SK-MEL-5 (cell line): ENCODE measurements at regions not wholly inside any gene's neighbourhood (a gene's known extent, or its start where the extent isn't known, plus 50 kb on each side); places are given as distances from the start of the nearest gene placed in this dataset.
A peak's percentile ranks its signal among the peaks of the same experiment; 100 is the strongest.

Experiments used
- DNase-seq: peaks from one replicate; pipeline ENCODE4 v3.0.0-alpha.2; 2016; ENCODE audit warnings: low read depth, low spot score
- in situ Hi-C: cut with HindIII; loops from 2 replicates; pipeline ENCODE4 v1.10.0; 2016; ENCODE audit warnings: low sequenced_read_pairs, high pct_unique_total_duplicates, low pct_unique_long_range_greater_than_20kb

- no peak for DNase-seq
- in situ Hi-C loops: no loop called here
Observed at GRCh38 chr16:77581706-77582105, 140.6 kb upstream of the NUDT7 start.

- peak; percentile 59 for DNase-seq
- in situ Hi-C loops: no loop called here
Observed at GRCh38 chr16:77584205-77584859, 138.0 kb upstream of the NUDT7 start.

GRCh38 chr16:77585379-77586251 lies 136.7 kb upstream of the NUDT7 start:
- in situ Hi-C loops: no loop called here

DNA sequence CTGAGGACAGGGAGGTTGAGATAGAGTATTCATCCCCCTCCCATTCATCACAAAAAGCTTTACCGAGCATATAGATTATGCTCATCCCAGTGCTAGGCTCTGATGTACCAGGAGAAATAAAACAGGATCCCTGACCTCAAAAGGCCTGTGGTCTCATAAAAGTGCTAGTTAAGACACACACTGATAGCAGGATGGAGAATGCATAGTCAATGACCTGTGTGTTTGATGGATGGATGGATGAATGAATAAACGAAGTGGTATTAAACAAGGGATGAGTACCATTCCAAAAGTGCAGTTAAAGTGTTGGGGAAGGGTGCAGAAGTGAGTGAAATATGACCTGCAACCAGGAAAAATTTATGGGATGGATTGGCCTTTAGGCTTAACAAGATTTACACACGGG lies 133.9 kb upstream of the NUDT7 start:
- in situ Hi-C loops: no loop called here
- DNase-seq: no peak

More at GRCh38 chr16:77585379-77586251, 136.7 kb upstream of the NUDT7 start:
- DNase-seq: no peak

GRCh38 chr16:77589071-77589765 lies 133.1 kb upstream of the NUDT7 start:
- DNase-seq: no peak
- in situ Hi-C loops: no loop called here

DNA sequence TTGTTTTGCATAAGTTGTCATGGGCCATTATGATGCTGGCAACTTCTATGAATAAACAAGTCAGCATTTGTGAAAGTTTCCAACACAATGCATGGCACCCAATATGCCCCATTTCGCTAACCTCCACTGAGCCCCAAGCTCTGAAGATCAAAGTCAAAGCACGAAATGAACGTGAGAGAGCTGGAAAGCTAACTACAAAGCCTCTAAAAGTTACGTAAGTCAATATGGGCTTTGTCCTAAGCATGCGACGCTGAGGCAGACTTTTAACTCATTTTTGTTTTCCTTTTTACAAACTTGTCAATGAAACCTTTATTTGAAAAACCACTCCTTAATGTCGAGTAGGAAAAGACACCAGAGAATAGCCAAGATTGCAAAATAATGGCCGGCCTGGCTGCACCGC lies 131.6 kb upstream of the NUDT7 start:
- DNase-seq: no peak
- in situ Hi-C loops: no loop called here

- in situ Hi-C loops: no loop called here
- DNase-seq: no peak
Observed at GRCh38 chr16:77591347-77591746, 131.0 kb upstream of the NUDT7 start.

DNA sequence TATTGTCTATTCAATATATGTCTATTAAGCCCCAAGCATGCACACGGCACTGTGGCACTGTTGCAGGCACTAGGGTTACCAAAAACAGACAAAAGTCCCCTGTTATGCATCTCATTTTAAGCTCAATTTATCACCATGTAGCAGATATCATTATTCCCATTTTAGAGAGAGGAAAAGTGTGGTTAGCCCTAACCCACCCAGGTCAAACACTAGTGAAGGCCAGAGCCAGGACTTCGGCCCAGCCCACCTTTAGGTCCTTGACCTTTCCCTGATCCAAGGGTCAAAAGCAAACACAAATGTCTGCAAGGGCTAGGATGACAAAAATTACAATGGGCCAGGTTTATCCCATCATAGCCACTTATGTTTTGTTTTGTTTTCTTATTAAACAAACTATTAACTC lies 130.3 kb upstream of the NUDT7 start:
- in situ Hi-C loops: no loop called here
- no peak for DNase-seq

DNA sequence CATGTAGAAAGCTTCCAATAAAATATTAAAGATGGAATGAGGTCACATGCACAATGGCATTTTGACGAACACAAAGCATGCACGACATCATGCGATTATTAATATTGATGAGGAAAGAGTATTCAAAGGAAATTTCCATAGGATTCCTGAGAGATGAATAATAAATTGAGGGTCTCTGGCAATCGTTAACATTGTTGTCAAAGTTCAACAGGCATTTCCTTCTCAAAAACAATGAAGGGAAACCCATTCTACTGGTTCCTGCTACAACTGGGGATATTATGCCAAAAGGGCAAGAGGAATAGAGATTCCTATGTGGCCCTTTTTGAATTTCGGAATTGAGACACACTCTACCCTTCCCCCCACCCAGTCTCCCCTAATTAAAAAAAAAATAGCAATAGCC lies 128.3 kb upstream of the NUDT7 start:
- in situ Hi-C loops: no loop called here
- DNase-seq: no peak

DNA sequence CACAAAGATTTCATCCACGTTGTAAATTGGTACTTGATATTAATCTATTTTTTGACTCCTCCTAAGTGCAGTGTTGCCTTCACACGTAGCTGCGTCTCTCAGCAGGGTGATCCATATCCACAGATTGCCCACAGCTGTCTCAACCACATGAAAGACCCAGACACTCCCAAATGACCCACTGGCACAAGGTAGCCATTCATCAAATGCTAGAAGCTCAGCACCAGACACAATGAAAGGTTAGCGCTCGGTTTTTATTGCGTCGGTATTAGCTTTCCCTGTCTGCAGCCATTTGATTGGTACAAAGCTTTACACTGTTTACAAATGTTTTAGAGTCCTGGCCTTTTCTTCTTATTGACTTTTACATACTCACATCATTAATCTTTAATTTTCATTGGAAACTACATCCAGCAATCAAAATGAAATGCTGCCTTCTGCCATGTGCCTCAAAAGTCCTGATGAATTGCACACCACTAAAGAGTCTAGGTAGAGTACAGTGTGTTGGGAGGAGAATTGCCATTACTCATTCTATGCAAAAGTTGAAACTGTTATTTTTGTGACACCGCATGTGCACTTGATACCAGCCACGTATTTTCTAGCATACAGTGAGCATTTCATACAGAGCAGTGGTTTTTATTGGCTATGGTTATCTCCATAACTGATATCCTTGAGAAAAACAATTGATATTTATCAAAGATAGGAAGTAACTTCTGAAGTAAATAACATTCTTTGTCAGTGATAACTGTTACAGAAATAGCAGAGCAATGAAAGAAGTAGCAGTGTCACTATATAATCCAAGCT lies 127.3 kb upstream of the NUDT7 start:
- in situ Hi-C loops: no loop called here
- no peak for DNase-seq

DNA sequence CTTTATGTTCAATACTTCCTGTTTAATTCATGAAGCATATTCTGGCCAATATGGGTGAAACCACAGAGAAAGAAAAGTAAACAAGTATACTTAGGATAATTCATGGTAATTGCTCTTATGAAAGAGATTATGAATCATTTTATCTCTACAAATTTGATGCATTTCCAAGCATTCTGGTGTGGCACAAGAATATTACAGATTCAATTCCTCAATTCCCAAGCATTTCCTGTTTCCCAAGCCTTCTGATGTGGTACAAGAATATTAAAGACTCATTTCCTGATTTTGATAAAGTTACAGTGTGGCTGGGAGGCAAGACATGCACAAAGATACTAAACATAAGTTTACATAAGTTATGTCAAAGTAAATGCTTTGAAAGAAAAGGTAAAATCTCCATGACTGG lies 126.1 kb upstream of the NUDT7 start:
- no peak for DNase-seq
- in situ Hi-C loops: no loop called here

- DNase-seq: peak; percentile 53
Observed at GRCh38 chr16:77599793-77600415, 122.4 kb upstream of the NUDT7 start.

GRCh38 chr16:77600555-77600954 lies 121.8 kb upstream of the NUDT7 start:
- in situ Hi-C loops: no loop called here

More at GRCh38 chr16:77599793-77600415, 122.4 kb upstream of the NUDT7 start:
- in situ Hi-C loops: no loop called here

DNA sequence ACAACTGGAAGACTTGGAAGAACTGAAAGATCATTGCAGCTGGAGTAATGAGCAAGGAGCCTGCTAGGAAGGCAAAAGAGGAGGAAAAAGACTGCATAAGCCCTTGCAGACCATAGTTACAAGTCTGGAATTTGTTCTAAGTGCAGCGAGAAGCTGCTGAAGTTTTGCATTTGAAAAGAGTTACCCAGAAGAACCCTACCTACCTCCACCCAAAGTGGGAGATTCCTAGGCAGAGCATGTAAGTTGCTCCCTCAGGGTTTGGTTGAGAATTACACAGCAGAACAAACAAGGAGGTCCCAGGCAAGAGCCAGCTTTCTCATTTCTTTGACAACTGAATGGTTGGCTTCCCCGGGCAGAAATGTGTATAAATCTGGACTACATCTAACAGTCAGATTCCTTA lies 118.7 kb upstream of the NUDT7 start:
- no peak for DNase-seq
- in situ Hi-C loops: no loop called here

More at GRCh38 chr16:77600555-77600954, 121.8 kb upstream of the NUDT7 start:
- DNase-seq: no peak

GRCh38 chr16:77610496-77610895 lies 111.8 kb upstream of the NUDT7 start:
- no peak for DNase-seq
- in situ Hi-C loops: no loop called here

- no peak for DNase-seq
- in situ Hi-C loops: no loop called here
Observed at GRCh38 chr16:77611386-77611785, 110.9 kb upstream of the NUDT7 start.

DNA sequence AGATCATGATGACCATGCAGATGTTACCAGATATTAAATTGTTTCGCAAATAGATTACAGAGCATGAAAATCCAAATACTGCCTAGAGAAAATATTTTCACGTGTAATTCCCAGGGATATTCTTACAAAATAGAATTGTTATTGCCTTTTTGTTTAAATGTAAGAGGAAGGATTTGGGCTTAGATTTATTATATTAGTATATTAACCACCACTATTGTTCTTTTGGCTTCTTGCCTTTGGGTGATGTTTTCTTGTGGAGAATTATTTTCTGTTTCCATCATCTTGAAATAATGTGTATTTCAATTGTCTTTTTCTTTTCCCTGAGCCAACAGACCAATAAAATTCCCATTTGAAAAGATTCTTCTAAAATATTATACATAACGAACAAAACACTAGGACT lies 109.7 kb upstream of the NUDT7 start:
- no peak for DNase-seq
- in situ Hi-C loops: no loop called here
